Cardiac fibroblast (primary cell): ENCODE measurements at regions not wholly inside any gene's neighbourhood (a gene's known extent, or its start where the extent isn't known, plus 50 kb on each side); places are given as distances from the start of the nearest gene placed in this dataset.

ENCODE experiments used
- DNase-seq, 2 donors: peaks; one replicate each; pipeline versions ENCODE4 v3.0.0 to v3.0.0-alpha.2; 2010; ENCODE audit warnings: low read depth in 2 of 2
- H3K4me3 ChIP-seq, 2 donors: replicated peaks in 1 of 2; 1 replicate in 1 of 2; 2 replicates in 1 of 2; pipeline ENCODE4 v1.5.1; 2011; ENCODE audit warnings: low read depth in 2 of 2, low read length in 2 of 2, mild to moderate bottlenecking in 2 of 2, moderate library complexity in 1 of 2
- TF ChIP-seq, protein P1 (sequence below): IDR thresholded peaks from one replicate; pipeline ENCODE4 v1.5.1; 2011; ENCODE audit warnings: low read depth, mild to moderate bottlenecking, low read length, inconsistent platforms

DNA sequence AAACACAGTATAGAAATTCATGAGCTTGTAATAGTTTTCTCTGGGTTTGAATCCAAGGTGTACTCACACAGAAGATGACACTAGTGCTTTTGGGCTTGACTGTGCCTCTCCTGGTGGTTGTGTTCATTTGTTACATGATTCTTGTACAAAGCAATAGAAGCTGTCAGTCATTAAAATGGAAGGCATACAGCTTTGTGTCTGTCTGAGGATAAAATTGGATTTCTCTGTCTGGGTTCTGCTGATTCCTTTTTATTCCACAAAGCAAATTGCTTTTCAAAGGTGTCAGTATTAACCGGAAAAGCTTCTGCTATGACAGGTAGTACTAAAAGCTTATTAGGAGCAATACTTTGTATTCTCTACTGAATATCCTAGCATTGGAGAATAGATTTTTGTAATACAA lies 361.2 kb downstream of the SLC6A15 start:
- H3K4me3 ChIP-seq, result no peak overlapping the region
- TF ChIP-seq, protein P1, sequence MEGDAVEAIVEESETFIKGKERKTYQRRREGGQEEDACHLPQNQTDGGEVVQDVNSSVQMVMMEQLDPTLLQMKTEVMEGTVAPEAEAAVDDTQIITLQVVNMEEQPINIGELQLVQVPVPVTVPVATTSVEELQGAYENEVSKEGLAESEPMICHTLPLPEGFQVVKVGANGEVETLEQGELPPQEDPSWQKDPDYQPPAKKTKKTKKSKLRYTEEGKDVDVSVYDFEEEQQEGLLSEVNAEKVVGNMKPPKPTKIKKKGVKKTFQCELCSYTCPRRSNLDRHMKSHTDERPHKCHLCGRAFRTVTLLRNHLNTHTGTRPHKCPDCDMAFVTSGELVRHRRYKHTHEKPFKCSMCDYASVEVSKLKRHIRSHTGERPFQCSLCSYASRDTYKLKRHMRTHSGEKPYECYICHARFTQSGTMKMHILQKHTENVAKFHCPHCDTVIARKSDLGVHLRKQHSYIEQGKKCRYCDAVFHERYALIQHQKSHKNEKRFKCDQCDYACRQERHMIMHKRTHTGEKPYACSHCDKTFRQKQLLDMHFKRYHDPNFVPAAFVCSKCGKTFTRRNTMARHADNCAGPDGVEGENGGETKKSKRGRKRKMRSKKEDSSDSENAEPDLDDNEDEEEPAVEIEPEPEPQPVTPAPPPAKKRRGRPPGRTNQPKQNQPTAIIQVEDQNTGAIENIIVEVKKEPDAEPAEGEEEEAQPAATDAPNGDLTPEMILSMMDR, result no peak
- no peak for DNase-seq

DNA sequence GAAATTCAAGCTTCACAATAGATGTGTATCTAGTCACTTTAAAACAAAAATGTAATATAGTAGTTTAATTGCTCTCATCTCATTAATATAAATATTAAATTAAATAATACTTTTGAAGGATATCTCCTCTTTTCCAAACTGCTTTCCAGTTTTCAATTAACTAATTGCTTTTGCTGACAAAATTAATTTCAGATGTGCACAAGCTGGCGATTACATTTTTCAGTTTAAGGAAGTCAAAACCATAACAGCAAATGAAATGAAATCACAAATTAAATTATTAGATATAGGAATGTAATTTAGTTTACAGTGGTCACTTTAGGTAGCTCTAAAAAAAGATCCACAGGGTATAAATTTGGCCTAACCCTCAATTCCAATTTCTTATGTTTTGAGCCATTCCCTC lies 362.1 kb downstream of the SLC6A15 start:
- DNase-seq, result no peak
- TF ChIP-seq, protein P1, result no peak
- no peak overlapping the region for H3K4me3 ChIP-seq

DNA sequence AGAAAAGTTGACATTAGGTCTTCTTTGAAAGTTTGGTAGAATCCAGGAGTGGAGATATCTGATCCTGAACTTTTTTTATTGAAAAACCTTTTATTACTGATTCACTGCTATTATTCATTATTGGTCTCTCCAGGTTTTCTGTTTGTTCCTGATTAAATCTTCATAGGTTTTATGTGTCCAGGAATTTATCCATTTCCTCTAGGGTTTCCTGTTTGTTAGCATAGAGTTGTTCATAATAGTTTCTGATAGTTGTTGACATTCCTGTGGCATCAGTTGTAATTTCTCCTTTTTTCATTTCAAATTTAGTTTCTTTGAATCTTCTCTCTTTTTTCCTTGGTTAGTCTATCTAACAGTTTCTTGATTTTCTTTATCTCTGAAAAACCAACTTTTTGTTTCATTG lies 370.3 kb downstream of the SLC6A15 start:
- TF ChIP-seq, protein P1, result no peak
- no peak overlapping the region for H3K4me3 ChIP-seq
- DNase-seq, result peak in 1 of 2 donors; percentile 2

DNA sequence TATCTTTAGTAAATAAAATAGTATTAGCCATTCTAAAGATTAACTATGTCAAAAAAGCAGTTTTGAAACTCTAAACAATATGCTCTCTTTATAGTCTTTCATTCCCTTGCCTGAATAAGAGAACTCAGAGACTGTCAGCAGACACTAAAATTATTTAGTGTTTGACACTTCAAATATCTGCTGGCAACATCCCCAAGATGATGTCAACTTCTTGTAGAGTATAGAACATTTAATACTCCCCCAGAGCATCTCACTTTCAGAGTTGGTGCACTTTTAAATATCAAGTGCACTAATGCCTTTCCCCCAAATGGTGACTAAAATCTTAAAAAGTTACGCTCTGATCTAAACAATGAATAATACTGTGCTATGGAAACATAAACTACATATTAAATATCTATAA lies 374.9 kb downstream of the SLC6A15 start:
- H3K4me3 ChIP-seq, result no peak overlapping the region
- TF ChIP-seq, protein P1, result no peak
- no peak for DNase-seq

DNA sequence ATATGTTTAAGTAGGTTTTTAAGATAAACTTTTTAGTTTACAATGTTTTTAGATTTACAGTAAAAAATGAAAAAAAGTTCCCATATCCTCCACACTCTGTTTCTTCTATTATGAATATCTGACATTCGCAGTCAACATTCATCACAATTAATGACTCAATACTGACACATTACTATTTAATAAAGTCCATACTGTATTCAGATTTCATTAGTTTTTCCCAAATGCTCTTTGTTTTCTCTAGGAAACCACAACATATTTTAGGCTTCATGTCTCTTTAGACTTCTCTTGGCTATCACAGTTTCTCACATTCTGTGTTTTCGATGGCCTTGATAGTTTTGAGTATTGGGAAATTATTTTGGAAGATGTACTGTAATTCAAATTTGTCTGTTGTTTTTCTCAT lies 399.8 kb downstream of the SLC6A15 start:
- TF ChIP-seq, protein P1, result no peak
- DNase-seq, result no peak
- no peak overlapping the region for H3K4me3 ChIP-seq

DNA sequence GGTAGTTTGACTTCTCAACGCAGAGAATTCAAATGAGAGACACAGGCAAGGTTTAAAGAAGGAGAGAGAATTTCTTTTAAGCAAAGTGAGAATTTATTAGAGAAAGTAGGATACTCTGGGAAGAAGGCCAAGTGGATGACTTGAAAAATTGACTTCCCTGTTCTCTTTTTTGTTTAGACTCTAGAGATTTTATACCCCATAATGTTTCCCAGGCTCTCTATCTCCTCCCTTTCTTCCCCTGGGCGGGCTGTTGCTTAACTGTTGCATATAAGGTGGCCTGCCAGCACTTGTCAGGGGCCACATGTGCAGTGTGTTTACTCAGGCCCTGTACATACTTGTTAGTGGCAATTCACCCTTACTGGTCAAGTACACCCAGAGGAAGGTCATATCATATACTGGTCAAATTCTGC lies 403.7 kb downstream of the SLC6A15 start:
- TF ChIP-seq, protein P1, result no peak
- DNase-seq, result peak in 1 of 2 donors; percentile 26

DNA sequence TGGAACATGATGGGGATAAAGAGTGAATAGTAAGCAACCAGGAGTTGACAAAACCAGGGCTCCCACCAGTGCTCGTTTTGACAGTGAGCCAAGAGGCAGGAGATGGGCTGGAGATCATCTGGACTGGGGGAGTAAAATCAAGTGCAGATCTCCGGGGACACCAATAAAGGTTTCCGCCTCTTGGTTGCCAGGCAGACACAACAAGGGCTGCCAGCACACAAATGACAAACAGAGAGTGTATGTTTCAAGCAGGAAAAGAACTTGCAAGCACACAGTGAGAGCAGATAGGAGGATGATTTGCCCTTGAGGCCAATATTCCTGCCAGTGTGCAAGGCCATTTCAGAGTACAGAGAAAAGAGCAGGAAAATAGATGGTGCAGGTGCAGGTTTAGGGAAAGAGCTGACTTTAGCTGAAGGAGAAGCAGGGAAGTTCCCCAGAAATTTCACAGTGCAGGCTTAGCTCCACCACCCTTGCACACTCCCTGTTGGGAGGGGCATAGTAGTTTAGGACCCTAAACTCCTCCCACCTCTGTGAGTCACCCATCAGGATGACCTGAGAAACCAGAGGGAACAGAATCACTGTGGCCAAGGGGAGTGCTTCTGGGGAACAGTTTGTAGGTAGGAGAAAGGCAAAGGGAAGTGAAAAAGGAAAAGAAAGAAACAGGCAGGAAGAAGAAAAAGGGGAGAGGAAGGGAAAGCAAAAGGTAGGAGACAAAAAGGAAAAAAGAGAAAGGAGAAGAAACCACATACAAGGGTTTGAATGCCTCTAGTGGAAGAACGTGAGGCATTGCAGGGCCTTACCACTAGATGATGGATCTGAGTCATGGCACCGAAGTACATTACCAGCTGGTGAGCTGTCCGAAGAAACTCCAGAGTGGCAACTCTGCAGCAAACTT lies 404.4 kb downstream of the SLC6A15 start:
- peak; percentile 64 to 67 for DNase-seq
- H3K4me3 ChIP-seq, result no peak overlapping the region
- TF ChIP-seq, protein P1, result peak; percentile 53

More for the DNA sequence above, 403.7 kb downstream of the SLC6A15 start:
- no peak overlapping the region for H3K4me3 ChIP-seq
